CD14-positive monocyte (primary cell): ENCODE measurements at regions not wholly inside any gene's neighbourhood (a gene's known extent, or its start where the extent isn't known, plus 50 kb on each side); places are given as distances from the start of the nearest gene placed in this dataset.
A peak's percentile ranks its signal among the peaks of the same experiment; 100 is the strongest.

Source experiments
- DNase-seq, 3 donors: peaks; one replicate each; pipeline ENCODE4 v3.0.0-alpha.2; 2011 to 2022
- H2AFZ ChIP-seq: 2 replicates; pipeline ENCODE4 v1.6.0; 2012; ENCODE audit warnings: mild to moderate bottlenecking, low read depth, low read length, inconsistent platforms; ENCODE audit not compliant: insufficient read depth, poor library complexity, severe bottlenecking
- H3K27ac ChIP-seq, 2 donors: 1 replicate in 1 of 2; 2 replicates in 1 of 2; pipeline ENCODE4 v1.5.1; 2012 to 2013; ENCODE audit warnings: low read length in 2 of 2, control low read depth in 1 of 2, inconsistent platforms in 1 of 2, low read depth in 1 of 2, mild to moderate bottlenecking in 1 of 2
- H3K27me3 ChIP-seq, 2 donors: one replicate each; pipeline versions ENCODE4 v1.6.0 to v1.6.1; 2011 to 2013; ENCODE audit warnings: low read length in 2 of 2; ENCODE audit not compliant: control insufficient read depth in 2 of 2, insufficient read depth in 2 of 2
- H3K36me3 ChIP-seq, 2 donors: replicated peaks in 1 of 2; 1 replicate in 1 of 2; 2 replicates in 1 of 2; pipeline versions ENCODE4 v1.5.1 to v1.6.1; 2012 to 2013; ENCODE audit warnings: low read length in 2 of 2, control low read depth in 1 of 2, inconsistent platforms in 1 of 2, mild to moderate bottlenecking in 1 of 2; ENCODE audit not compliant: insufficient read depth in 2 of 2, control insufficient read depth in 1 of 2
- H3K4me1 ChIP-seq, 2 donors: 1 replicate in 1 of 2; 2 replicates in 1 of 2; pipeline versions ENCODE4 v1.5.1 to v1.6.1; 2012 to 2013; ENCODE audit warnings: low read length in 2 of 2, control low read depth in 1 of 2, inconsistent platforms in 1 of 2, mild to moderate bottlenecking in 1 of 2, moderate library complexity in 1 of 2; ENCODE audit not compliant: insufficient read depth in 2 of 2, control insufficient read depth in 1 of 2
- H3K4me2 ChIP-seq: replicated peaks from 2 replicates; pipeline ENCODE3; 2012; ENCODE audit warnings: low read length, moderate library complexity, mild to moderate bottlenecking; ENCODE audit not compliant: poor library complexity, severe bottlenecking; ENCODE audit errors: extremely low read depth
- H3K4me3 ChIP-seq, 3 experiments: fragments of 200-600 bp in 1 of 3; sonication (generic) in 1 of 3; replicated peaks in 1 of 3; 1 replicate in 2 of 3; 2 replicates in 1 of 3; pipeline ENCODE4 v1.5.1; 2011 to 2013; ENCODE audit warnings: low read length in 3 of 3, mild to moderate bottlenecking in 3 of 3, control low read depth in 2 of 3, low read depth in 2 of 3, inconsistent platforms in 1 of 3, moderate library complexity in 1 of 3
- H3K79me2 ChIP-seq: 2 replicates; pipeline ENCODE4 v1.6.0; 2012; ENCODE audit warnings: mild to moderate bottlenecking, control low read depth, inconsistent platforms, low read length, moderate library complexity; ENCODE audit not compliant: insufficient read depth
- H3K9ac ChIP-seq: 2 replicates; pipeline ENCODE4 v1.6.0; 2017; ENCODE audit warnings: low read length, mild to moderate bottlenecking; ENCODE audit not compliant: insufficient read depth, poor library complexity, severe bottlenecking
- H3K9me3 ChIP-seq, 2 donors: replicated peaks in 1 of 2; 1 replicate in 1 of 2; 2 replicates in 1 of 2; pipeline versions ENCODE4 v1.5.1 to v1.6.1; 2012 to 2013; ENCODE audit warnings: low read length in 2 of 2, control low read depth in 1 of 2; ENCODE audit not compliant: control insufficient read depth in 1 of 2, insufficient read depth in 1 of 2
- H4K20me1 ChIP-seq: 2 replicates; pipeline ENCODE4 v1.6.0; 2012; ENCODE audit warnings: mild to moderate bottlenecking, low read length, control low read depth, moderate library complexity; ENCODE audit not compliant: insufficient read depth
- H3K27ac Mint-ChIP-seq, 7 donors: one replicate each; pipeline ENCODE4 v1.8.0; 2020; ENCODE audit warnings: mild to moderate bottlenecking in 7 of 7, mixed read lengths in 7 of 7, moderate library complexity in 6 of 7, inconsistent platforms in 2 of 7
- H3K27me3 Mint-ChIP-seq, 3 donors: one replicate each; pipeline ENCODE4 v1.8.0; 2021 to 2022; ENCODE audit warnings: low read depth in 3 of 3, mild to moderate bottlenecking in 3 of 3, mixed read lengths in 3 of 3, moderate library complexity in 3 of 3, inconsistent platforms in 1 of 3
- H3K36me3 Mint-ChIP-seq, 2 donors: one replicate each; pipeline ENCODE4 v1.8.0; 2020; ENCODE audit warnings: mixed read lengths in 2 of 2, inconsistent platforms in 1 of 2, mild to moderate bottlenecking in 1 of 2
- H3K4me1 Mint-ChIP-seq: one replicate; pipeline ENCODE4 v1.8.0; 2020; ENCODE audit warnings: mild to moderate bottlenecking, mixed read lengths
- H3K4me3 Mint-ChIP-seq, 2 donors: one replicate each; pipeline ENCODE4 v1.8.0; 2020; ENCODE audit warnings: mild to moderate bottlenecking in 2 of 2, mixed read lengths in 2 of 2, moderate library complexity in 1 of 2
- H3K9me3 Mint-ChIP-seq, 7 donors: one replicate each; pipeline ENCODE4 v1.8.0; 2020 to 2022; ENCODE audit warnings: mixed read lengths in 7 of 7, mild to moderate bottlenecking in 6 of 7, moderate library complexity in 6 of 7, inconsistent platforms in 2 of 7
- CTCF ChIP-seq: fragments of 200-600 bp; IDR thresholded peaks from one replicate; pipeline ENCODE4 v1.8.0; 2022; ENCODE audit warnings: antibody characterized with exemption, mild to moderate bottlenecking
- WGBS: methylation state at CpG from one replicate; pipeline ENCODE4 v1.1.5; 2013; ENCODE audit warnings: missing lambda C conversion rate; ENCODE audit not compliant: insufficient coverage; 5-methylcytosine and 5-hydroxymethylcytosine counted together
- intact Hi-C, 2 donors: fragments of 100-400 bp; cut with micrococcal nuclease; formaldehyde crosslinking; loops; one replicate each; pipeline versions ENCODE4 v1.15.0 to v1.15.1; 2023

GRCh38 chr15:96422125-96422524 lies 91.6 kb downstream of the NR2F2 start:
- H3K9me3 ChIP-seq, result peaks cover 0 to 13% of the 10 kb centered on the region in 2 donors
- H4K20me1 ChIP-seq, result no peaks in the 10 kb centered on the region
- Mint-ChIP-seq H3K36me3 (no peaks in the 10 kb centered on the region), H3K27ac (no peak overlapping the region), H3K9me3 (peaks cover 0 to 7% (median 5%) of the 10 kb centered on the region in 7 donors), H3K27me3 (peaks cover 44 to 49% (median 46%) of the 10 kb centered on the region in 3 donors), H3K4me3 (peak overlapping the region in 1 of 2 donors; percentile 21), H3K4me1 (no peaks in the 10 kb centered on the region)
- H3K27ac ChIP-seq, result no peak overlapping the region
- no peak overlapping the region for H2AFZ ChIP-seq
- WGBS, result 87% methylated on average over 4 of the region's 7 CpGs
- TF ChIP-seq CTCF, result no peak
- intact Hi-C loops, result no loop called here
- H3K36me3 ChIP-seq, result no peaks in the 10 kb centered on the region
- no peak for DNase-seq
- no peak overlapping the region for H3K4me3 ChIP-seq
- H3K27me3 ChIP-seq, result peaks cover 39 to 59% of the 10 kb centered on the region in 2 donors
- no peak overlapping the region for H3K4me2 ChIP-seq
- no peak overlapping the region for H3K9ac ChIP-seq
- no peaks in the 10 kb centered on the region for H3K4me1 ChIP-seq
- no peaks in the 10 kb centered on the region for H3K79me2 ChIP-seq

GRCh38 chr15:96424674-96425073 lies 94.2 kb downstream of the NR2F2 start:
- H3K9me3 Mint-ChIP-seq, result peaks cover 0 to 6% (median 0%) of the 10 kb centered on the region in 7 donors
- H3K9me3 ChIP-seq, result no peaks in the 10 kb centered on the region
- H3K79me2 ChIP-seq, result no peaks in the 10 kb centered on the region
- H3K4me3 ChIP-seq, result no peak overlapping the region
- no peaks in the 10 kb centered on the region for H3K4me1 ChIP-seq
- no peak overlapping the region for H3K27ac Mint-ChIP-seq
- no peak overlapping the region for H2AFZ ChIP-seq
- peaks cover 15 to 34% of the 10 kb centered on the region in 2 donors for H3K27me3 ChIP-seq
- H3K36me3 ChIP-seq, result no peaks in the 10 kb centered on the region
- WGBS, result 100% methylated on average over 1 of the region's 4 CpGs
- H3K27ac ChIP-seq, result no peak overlapping the region
- TF ChIP-seq CTCF, result no peak
- H3K4me1 Mint-ChIP-seq, result no peaks in the 10 kb centered on the region
- peaks cover 20 to 30% (median 23%) of the 10 kb centered on the region in 3 donors for H3K27me3 Mint-ChIP-seq
- DNase-seq, result no peak
- no peak overlapping the region for H3K4me2 ChIP-seq
- no peak overlapping the region for H3K9ac ChIP-seq
- no peaks in the 10 kb centered on the region for H4K20me1 ChIP-seq
- intact Hi-C loops, result no loop called here
- peak overlapping the region in 1 of 2 donors; percentile 35 for H3K4me3 Mint-ChIP-seq
- H3K36me3 Mint-ChIP-seq, result no peaks in the 10 kb centered on the region
